SU-DHL-6 (cell line): ENCODE measurements at regions not wholly inside any gene's neighbourhood (a gene's known extent, or its start where the extent isn't known, plus 50 kb on each side); places are given as distances from the start of the nearest gene placed in this dataset.

Experiments
- EZH2phosphoT487 ChIP-seq: fragments of 200-600 bp; sonication (generic), shearing (Covaris generic); conservative IDR thresholded peaks from 2 replicates; pipeline ENCODE4 v1.6.1; 2018; ENCODE audit warnings: mild to moderate bottlenecking, antibody characterized with exemption, low read length, moderate library complexity, mixed read lengths
- TF ChIP-seq, protein P1 (sequence below): fragments of 200-600 bp; sonication (generic); IDR thresholded peaks from one replicate; pipeline ENCODE4 v1.5.1; 2017; ENCODE audit warnings: antibody characterized with exemption, mild to moderate bottlenecking, low read length, moderate library complexity; ENCODE audit not compliant: insufficient read depth, poor library complexity, severe bottlenecking

DNA sequence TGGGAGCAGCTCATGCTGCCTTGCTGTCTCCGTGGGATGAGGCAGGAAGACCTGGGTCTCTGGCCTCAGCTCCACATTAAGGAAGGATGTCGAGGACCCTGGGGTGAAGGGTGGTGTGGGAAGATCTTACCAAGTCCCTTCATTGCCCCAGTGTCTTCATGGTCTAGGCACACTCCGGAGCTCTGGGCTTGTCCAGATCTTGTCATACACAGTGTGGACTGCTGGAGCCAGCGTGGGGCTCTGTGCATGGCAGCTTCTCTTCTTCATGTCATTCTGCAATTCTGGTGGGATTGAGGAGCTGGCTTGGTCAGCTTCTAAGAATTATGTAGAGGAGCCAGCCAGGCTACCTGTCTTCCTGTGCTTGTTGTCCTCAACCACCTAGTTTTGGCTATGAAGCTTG, 79.3 kb upstream of the ETV3 start:
- no peak for TF ChIP-seq EZH2phosphoT487
- TF ChIP-seq, protein P1, sequence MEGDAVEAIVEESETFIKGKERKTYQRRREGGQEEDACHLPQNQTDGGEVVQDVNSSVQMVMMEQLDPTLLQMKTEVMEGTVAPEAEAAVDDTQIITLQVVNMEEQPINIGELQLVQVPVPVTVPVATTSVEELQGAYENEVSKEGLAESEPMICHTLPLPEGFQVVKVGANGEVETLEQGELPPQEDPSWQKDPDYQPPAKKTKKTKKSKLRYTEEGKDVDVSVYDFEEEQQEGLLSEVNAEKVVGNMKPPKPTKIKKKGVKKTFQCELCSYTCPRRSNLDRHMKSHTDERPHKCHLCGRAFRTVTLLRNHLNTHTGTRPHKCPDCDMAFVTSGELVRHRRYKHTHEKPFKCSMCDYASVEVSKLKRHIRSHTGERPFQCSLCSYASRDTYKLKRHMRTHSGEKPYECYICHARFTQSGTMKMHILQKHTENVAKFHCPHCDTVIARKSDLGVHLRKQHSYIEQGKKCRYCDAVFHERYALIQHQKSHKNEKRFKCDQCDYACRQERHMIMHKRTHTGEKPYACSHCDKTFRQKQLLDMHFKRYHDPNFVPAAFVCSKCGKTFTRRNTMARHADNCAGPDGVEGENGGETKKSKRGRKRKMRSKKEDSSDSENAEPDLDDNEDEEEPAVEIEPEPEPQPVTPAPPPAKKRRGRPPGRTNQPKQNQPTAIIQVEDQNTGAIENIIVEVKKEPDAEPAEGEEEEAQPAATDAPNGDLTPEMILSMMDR, result no peak
